ENCODE measurements at regions not wholly inside any gene's neighbourhood (a gene's known extent, or its start where the extent isn't known, plus 50 kb on each side); places are given as distances from the start of the nearest gene placed in this dataset.

GRCh38 chr16:56057151-56057550 lies 134.1 kb upstream of the GNAO1 start:
- Histone ChIP-seq H3K9me2 (replicated peaks; ENCODE audit: control insufficient read depth, low read length) (no peaks in the 10 kb centered on the region; the same call in 1 of the 2 replicates), H3K9me3 (ENCODE audit: control insufficient read depth, insufficient read depth, low read length) (no peaks in the 10 kb centered on the region), H4K20me1 (ENCODE audit: control insufficient read depth, insufficient read depth, low read depth, low read length) (no peaks in the 10 kb centered on the region), H3K4me1 (ENCODE audit: control insufficient read depth, low read length) (no peaks in the 10 kb centered on the region), H3K36me3 (ENCODE audit: control insufficient read depth, low read length) (no peaks in the 10 kb centered on the region), H3K4me2 (ENCODE audit: low read length) (no peak overlapping the region), H3K27ac (ENCODE audit: low read depth, low read length) (no peak overlapping the region), H3K4me3 (ENCODE audit: low read length) (no peak overlapping the region), H3K27me3 (ENCODE audit: control insufficient read depth, low read length) (no peaks in the 10 kb centered on the region), H3F3A (ENCODE audit: control insufficient read depth, insufficient read depth) (no peaks in the 10 kb centered on the region), H3K79me2 (ENCODE audit: control insufficient read depth, low read length) (no peaks in the 10 kb centered on the region)
- no peak for TF ChIP-seq EZH2phosphoT487 (IDR thresholded peaks at IDR 0.05; ENCODE audit: borderline replicate concordance, low read length)
- TF ChIP-seq, protein P1, sequence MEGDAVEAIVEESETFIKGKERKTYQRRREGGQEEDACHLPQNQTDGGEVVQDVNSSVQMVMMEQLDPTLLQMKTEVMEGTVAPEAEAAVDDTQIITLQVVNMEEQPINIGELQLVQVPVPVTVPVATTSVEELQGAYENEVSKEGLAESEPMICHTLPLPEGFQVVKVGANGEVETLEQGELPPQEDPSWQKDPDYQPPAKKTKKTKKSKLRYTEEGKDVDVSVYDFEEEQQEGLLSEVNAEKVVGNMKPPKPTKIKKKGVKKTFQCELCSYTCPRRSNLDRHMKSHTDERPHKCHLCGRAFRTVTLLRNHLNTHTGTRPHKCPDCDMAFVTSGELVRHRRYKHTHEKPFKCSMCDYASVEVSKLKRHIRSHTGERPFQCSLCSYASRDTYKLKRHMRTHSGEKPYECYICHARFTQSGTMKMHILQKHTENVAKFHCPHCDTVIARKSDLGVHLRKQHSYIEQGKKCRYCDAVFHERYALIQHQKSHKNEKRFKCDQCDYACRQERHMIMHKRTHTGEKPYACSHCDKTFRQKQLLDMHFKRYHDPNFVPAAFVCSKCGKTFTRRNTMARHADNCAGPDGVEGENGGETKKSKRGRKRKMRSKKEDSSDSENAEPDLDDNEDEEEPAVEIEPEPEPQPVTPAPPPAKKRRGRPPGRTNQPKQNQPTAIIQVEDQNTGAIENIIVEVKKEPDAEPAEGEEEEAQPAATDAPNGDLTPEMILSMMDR (IDR thresholded peaks at IDR 0.05; ENCODE audit: low read depth, low read length, poor library complexity, severe bottlenecking): no peak

DNA sequence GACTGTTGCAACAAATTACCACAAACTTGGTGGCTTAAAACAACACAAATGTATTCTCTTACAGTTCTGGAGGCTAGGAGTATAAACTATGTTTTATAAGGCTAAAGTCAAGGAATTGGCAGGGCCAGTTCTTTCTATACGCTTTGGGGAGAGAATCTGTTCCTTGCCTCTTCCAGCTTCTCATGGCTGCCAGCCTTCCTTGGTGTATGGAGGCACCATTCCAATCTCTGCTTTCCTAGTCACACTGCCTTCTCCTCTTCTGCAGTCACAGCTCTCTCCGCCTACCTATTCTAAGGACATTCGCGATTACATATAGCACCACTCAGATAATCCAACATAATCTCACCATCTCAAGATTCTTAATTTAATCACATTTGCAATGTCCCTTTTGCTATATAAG lies 140.4 kb upstream of the GNAO1 start:
- H3K27ac ChIP-seq (ENCODE audit: low read depth, low read length): no peak overlapping the region
- no peaks in the 10 kb centered on the region for H3K9me3 ChIP-seq (ENCODE audit: control insufficient read depth, insufficient read depth, low read length)
- H3K27me3 ChIP-seq (ENCODE audit: control insufficient read depth, low read length): no peaks in the 10 kb centered on the region
- H3K4me2 ChIP-seq (ENCODE audit: low read length): no peak overlapping the region
- peaks cover 16% of the 10 kb centered on the region for H3K4me1 ChIP-seq (ENCODE audit: control insufficient read depth, low read length)
- H4K20me1 ChIP-seq (ENCODE audit: control insufficient read depth, insufficient read depth, low read depth, low read length): no peaks in the 10 kb centered on the region
- no peak for TF ChIP-seq EZH2phosphoT487 (IDR thresholded peaks at IDR 0.05; ENCODE audit: borderline replicate concordance, low read length)
- TF ChIP-seq, protein P1 (IDR thresholded peaks at IDR 0.05; ENCODE audit: low read depth, low read length, poor library complexity, severe bottlenecking): no peak
- no peaks in the 10 kb centered on the region for H3K79me2 ChIP-seq (ENCODE audit: control insufficient read depth, low read length)
- no peak overlapping the region for H3K4me3 ChIP-seq (ENCODE audit: low read length)
- H3K36me3 ChIP-seq (ENCODE audit: control insufficient read depth, low read length): no peaks in the 10 kb centered on the region
- H3K9me2 ChIP-seq (replicated peaks; ENCODE audit: control insufficient read depth, low read length): no peaks in the 10 kb centered on the region
- H3F3A ChIP-seq (ENCODE audit: control insufficient read depth, insufficient read depth): peaks cover 4% of the 10 kb centered on the region; the same call in 1 of the 2 replicates

- peaks cover 16% of the 10 kb centered on the region for H3K4me1 ChIP-seq (ENCODE audit: control insufficient read depth, low read length)
- no peak for TF ChIP-seq EZH2phosphoT487 (IDR thresholded peaks at IDR 0.05; ENCODE audit: borderline replicate concordance, low read length)
- TF ChIP-seq, protein P1 (IDR thresholded peaks at IDR 0.05; ENCODE audit: low read depth, low read length, poor library complexity, severe bottlenecking): no peak
- peaks cover 4% of the 10 kb centered on the region; the same call in 1 of the 2 replicates for H3F3A ChIP-seq (ENCODE audit: control insufficient read depth, insufficient read depth)
- H3K9me2 ChIP-seq (replicated peaks; ENCODE audit: control insufficient read depth, low read length): no peaks in the 10 kb centered on the region
- H3K27me3 ChIP-seq (ENCODE audit: control insufficient read depth, low read length): no peaks in the 10 kb centered on the region
- peak overlapping the region; percentile 11; the same call in 1 of the 2 replicates for H3K4me3 ChIP-seq (ENCODE audit: low read length)
- H4K20me1 ChIP-seq (ENCODE audit: control insufficient read depth, insufficient read depth, low read depth, low read length): no peaks in the 10 kb centered on the region
- no peaks in the 10 kb centered on the region for H3K79me2 ChIP-seq (ENCODE audit: control insufficient read depth, low read length)
- no peaks in the 10 kb centered on the region for H3K36me3 ChIP-seq (ENCODE audit: control insufficient read depth, low read length)
- no peaks in the 10 kb centered on the region for H3K9me3 ChIP-seq (ENCODE audit: control insufficient read depth, insufficient read depth, low read length)
- H3K4me2 ChIP-seq (ENCODE audit: low read length): peak overlapping the region; percentile 34
- H3K27ac ChIP-seq (ENCODE audit: low read depth, low read length): peak overlapping the region; percentile 14; the same call in 1 of the 2 replicates
These were observed 142.7 kb upstream of the GNAO1 start for GRCh38 chr16:56048425-56049105.
